OCI-LY1 (cell line): ENCODE measurements at regions not wholly inside any gene's neighbourhood (a gene's known extent, or its start where the extent isn't known, plus 50 kb on each side); places are given as distances from the start of the nearest gene placed in this dataset.

ENCODE experiments used
- H2AFZ ChIP-seq: fragments of 200-600 bp; sonication (generic), shearing (Covaris generic); 2 replicates; pipeline ENCODE4 v1.6.0; 2014; ENCODE audit warnings: antibody characterized with exemption, mild to moderate bottlenecking, low read length
- H3F3A ChIP-seq: fragments of 200-600 bp; sonication (generic), shearing (Covaris generic); 2 replicates; pipeline ENCODE4 v1.6.0; 2014; ENCODE audit warnings: mild to moderate bottlenecking, antibody characterized with exemption, low read length, moderate library complexity; ENCODE audit not compliant: insufficient read depth
- H3K27ac ChIP-seq: fragments of 200-600 bp; sonication (generic); 2 replicates; pipeline ENCODE4 v1.5.1; 2014; ENCODE audit warnings: low read length, mixed run types, mild to moderate bottlenecking, low read depth; ENCODE audit not compliant: poor library complexity, severe bottlenecking
- H3K27me3 ChIP-seq: fragments of 200-600 bp; sonication (generic); 2 replicates; pipeline ENCODE4 v1.6.0; 2014; ENCODE audit warnings: antibody characterized with exemption, mild to moderate bottlenecking, low read length, moderate library complexity; ENCODE audit not compliant: insufficient read depth
- H3K36me3 ChIP-seq: fragments of 200-600 bp; sonication (generic); 2 replicates; pipeline ENCODE4 v1.6.1; 2014; ENCODE audit warnings: mild to moderate bottlenecking, antibody characterized with exemption, low read length, moderate library complexity, mixed read lengths; ENCODE audit not compliant: insufficient read depth
- H3K4me1 ChIP-seq: fragments of 200-600 bp; sonication (generic); 2 replicates; pipeline ENCODE4 v1.5.1; 2014; ENCODE audit warnings: mild to moderate bottlenecking, low read length, moderate library complexity; ENCODE audit not compliant: insufficient read depth, severe bottlenecking
- H3K4me2 ChIP-seq: fragments of 200-600 bp; sonication (generic), shearing (Covaris generic); 2 replicates; pipeline ENCODE4 v1.6.1; 2014; ENCODE audit warnings: low read length
- H3K4me3 ChIP-seq: fragments of 200-600 bp; sonication (generic); 2 replicates; pipeline ENCODE4 v1.5.1; 2014; ENCODE audit warnings: low read length, low read depth, mild to moderate bottlenecking, mixed read lengths; ENCODE audit not compliant: poor library complexity, severe bottlenecking
- H3K79me2 ChIP-seq: fragments of 200-600 bp; shearing (Covaris generic); 2 replicates; pipeline ENCODE4 v1.6.1; 2016; ENCODE audit warnings: mixed run types, low read length, mixed read lengths; ENCODE audit not compliant: insufficient read depth
- H3K9ac ChIP-seq: fragments of 200-600 bp; sonication (generic), shearing (Covaris generic); 2 replicates; pipeline ENCODE4 v1.6.1; 2014; ENCODE audit warnings: mild to moderate bottlenecking, low read length, mixed read lengths
- H3K9me2 ChIP-seq: fragments of 200-600 bp; sonication (generic), shearing (Covaris generic); 2 replicates; pipeline ENCODE4 v1.6.1; 2014; ENCODE audit warnings: low read depth, mild to moderate bottlenecking, low read length, mixed read lengths
- H3K9me3 ChIP-seq: fragments of 200-600 bp; shearing (Covaris generic); 2 replicates; pipeline ENCODE4 v1.6.1; 2014; ENCODE audit warnings: low read length, mixed read lengths
- H4K20me1 ChIP-seq: fragments of 200-600 bp; sonication (generic), shearing (Covaris generic); 2 replicates; pipeline ENCODE4 v1.6.0; 2016; ENCODE audit warnings: mild to moderate bottlenecking, low read length; ENCODE audit not compliant: insufficient read depth
- EZH2 ChIP-seq: fragments of 200-600 bp; sonication (generic), shearing (Covaris generic); IDR thresholded peaks from 2 replicates; pipeline ENCODE4 v1.8.0; 2017; ENCODE audit warnings: borderline replicate concordance, mixed run types, mild to moderate bottlenecking, antibody characterized with exemption, low read length, moderate library complexity, mixed read lengths
- TF ChIP-seq, protein P1 (sequence below): fragments of 200-600 bp; sonication (generic), shearing (Covaris generic); IDR thresholded peaks from 2 replicates; pipeline ENCODE4 v1.5.1; 2017; ENCODE audit warnings: mild to moderate bottlenecking, antibody characterized with exemption, low read length, moderate library complexity, mixed read lengths

DNA sequence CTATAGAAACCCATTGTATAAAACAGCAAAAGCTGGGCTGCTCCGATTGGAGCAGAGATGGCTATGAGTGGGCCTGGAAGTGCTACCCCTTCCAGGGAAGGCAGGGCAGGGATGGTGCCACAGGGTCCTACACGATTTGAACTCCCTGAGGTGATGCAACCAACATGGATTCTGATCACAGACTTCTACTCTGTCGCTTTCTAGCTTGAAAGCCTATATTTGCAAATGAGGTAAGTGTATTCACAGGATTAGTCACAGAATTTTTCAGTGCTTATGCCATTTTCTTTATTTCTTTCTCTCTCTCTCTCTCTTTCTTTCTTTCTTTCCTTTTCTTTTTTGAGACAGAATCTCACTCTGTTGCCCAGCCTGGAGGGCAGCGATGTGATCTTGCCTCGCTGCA, 179.0 kb downstream of the SPRY2 start:
- Histone ChIP-seq H3K4me2 (no peak overlapping the region), H3F3A (no peaks in the 10 kb centered on the region), H4K20me1 (no peaks in the 10 kb centered on the region), H3K27ac (no peak overlapping the region), H3K79me2 (no peaks in the 10 kb centered on the region), H3K9ac (no peak overlapping the region), H3K36me3 (no peaks in the 10 kb centered on the region), H3K27me3 (no peaks in the 10 kb centered on the region), H3K4me1 (no peaks in the 10 kb centered on the region), H3K9me3 (no peaks in the 10 kb centered on the region), H2AFZ (no peak overlapping the region), H3K4me3 (no peak overlapping the region), H3K9me2 (no peaks in the 10 kb centered on the region)
- TF ChIP-seq, protein P1, sequence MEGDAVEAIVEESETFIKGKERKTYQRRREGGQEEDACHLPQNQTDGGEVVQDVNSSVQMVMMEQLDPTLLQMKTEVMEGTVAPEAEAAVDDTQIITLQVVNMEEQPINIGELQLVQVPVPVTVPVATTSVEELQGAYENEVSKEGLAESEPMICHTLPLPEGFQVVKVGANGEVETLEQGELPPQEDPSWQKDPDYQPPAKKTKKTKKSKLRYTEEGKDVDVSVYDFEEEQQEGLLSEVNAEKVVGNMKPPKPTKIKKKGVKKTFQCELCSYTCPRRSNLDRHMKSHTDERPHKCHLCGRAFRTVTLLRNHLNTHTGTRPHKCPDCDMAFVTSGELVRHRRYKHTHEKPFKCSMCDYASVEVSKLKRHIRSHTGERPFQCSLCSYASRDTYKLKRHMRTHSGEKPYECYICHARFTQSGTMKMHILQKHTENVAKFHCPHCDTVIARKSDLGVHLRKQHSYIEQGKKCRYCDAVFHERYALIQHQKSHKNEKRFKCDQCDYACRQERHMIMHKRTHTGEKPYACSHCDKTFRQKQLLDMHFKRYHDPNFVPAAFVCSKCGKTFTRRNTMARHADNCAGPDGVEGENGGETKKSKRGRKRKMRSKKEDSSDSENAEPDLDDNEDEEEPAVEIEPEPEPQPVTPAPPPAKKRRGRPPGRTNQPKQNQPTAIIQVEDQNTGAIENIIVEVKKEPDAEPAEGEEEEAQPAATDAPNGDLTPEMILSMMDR, result no peak
- no peak for TF ChIP-seq EZH2

DNA sequence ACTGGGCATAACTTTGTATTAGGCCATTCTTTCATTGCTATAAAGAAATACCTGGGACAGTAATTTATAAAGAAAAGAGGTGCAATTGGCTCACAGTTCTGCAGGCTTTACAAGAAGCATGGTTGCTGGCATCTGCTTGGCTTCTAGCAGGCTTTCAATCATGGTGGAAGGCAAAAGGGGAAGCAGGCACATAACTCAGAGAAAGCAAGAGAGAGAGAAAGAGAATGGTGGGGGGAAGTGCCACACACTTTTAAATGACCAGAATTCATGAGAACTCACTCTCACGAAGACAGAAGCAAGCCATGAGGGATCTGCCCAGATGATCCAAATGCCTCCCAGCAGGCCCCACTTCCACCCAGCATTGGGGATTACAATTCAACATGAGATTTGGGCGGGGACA, 179.7 kb downstream of the SPRY2 start:
- Histone ChIP-seq H3K4me3 (no peak overlapping the region), H4K20me1 (no peaks in the 10 kb centered on the region), H3K9me3 (no peaks in the 10 kb centered on the region), H3K4me2 (no peak overlapping the region), H3K27me3 (no peaks in the 10 kb centered on the region), H3F3A (no peaks in the 10 kb centered on the region), H3K36me3 (no peaks in the 10 kb centered on the region), H3K9me2 (no peaks in the 10 kb centered on the region), H3K79me2 (no peaks in the 10 kb centered on the region), H2AFZ (no peak overlapping the region), H3K4me1 (no peaks in the 10 kb centered on the region), H3K9ac (no peak overlapping the region), H3K27ac (no peak overlapping the region)
- TF ChIP-seq, protein P1, result no peak
- no peak for TF ChIP-seq EZH2

DNA sequence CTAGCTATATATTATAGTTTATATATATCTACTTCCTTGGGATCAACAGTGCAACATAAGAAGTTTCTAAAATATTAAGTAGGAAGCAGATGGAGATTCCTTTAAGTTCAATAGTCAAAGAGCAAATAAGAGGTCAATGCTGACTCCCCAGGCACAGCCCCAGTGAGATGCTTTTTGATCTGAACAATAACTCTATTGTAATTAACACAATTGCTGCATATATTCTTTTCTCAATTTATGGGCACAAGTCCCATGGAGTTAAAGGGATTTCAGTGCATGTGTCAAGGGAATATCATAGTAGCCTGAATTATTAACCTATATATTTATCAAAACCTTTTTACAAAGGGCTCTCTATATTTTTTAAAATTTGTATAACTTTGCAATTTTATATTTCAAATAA, 180.8 kb downstream of the SPRY2 start:
- no peaks in the 10 kb centered on the region for H3K9me3 ChIP-seq
- no peak overlapping the region for H3K27ac ChIP-seq
- H3K36me3 ChIP-seq, result no peaks in the 10 kb centered on the region
- no peaks in the 10 kb centered on the region for H3K4me1 ChIP-seq
- H3K4me2 ChIP-seq, result no peak overlapping the region
- H3K9ac ChIP-seq, result no peak overlapping the region
- no peaks in the 10 kb centered on the region for H3K9me2 ChIP-seq
- no peak overlapping the region for H3K4me3 ChIP-seq
- no peaks in the 10 kb centered on the region for H3K79me2 ChIP-seq
- no peaks in the 10 kb centered on the region for H4K20me1 ChIP-seq
- TF ChIP-seq, protein P1, result no peak
- TF ChIP-seq EZH2, result no peak
- no peak overlapping the region for H2AFZ ChIP-seq
- H3K27me3 ChIP-seq, result no peaks in the 10 kb centered on the region
- no peaks in the 10 kb centered on the region for H3F3A ChIP-seq
